Epithelial cell of esophagus (primary cell): ENCODE measurements at regions not wholly inside any gene's neighbourhood (a gene's known extent, or its start where the extent isn't known, plus 50 kb on each side); places are given as distances from the start of the nearest gene placed in this dataset.
A peak's percentile ranks its signal among the peaks of the same experiment; 100 is the strongest.

ENCODE experiments used
- DNase-seq: peaks from one replicate; pipeline ENCODE4 v3.0.0; 2010; ENCODE audit warnings: low read depth
- H3K4me3 ChIP-seq: 2 replicates; pipeline ENCODE4 v1.5.1; 2011; ENCODE audit warnings: mild to moderate bottlenecking, low read length, control low read depth
- CTCF ChIP-seq: IDR thresholded peaks from 2 replicates; pipeline ENCODE4 v1.5.1; 2011; ENCODE audit warnings: low read depth, mild to moderate bottlenecking, low read length, control low read depth, inconsistent platforms; ENCODE audit not compliant: insufficient read depth; ENCODE audit errors: missing control alignments

GRCh38 chr2:200161458-200161857 is 145.0 kb upstream of the SPATS2L start:
- H3K4me3 ChIP-seq: no peak overlapping the region
- TF ChIP-seq CTCF: no peak
- peak; percentile 51 for DNase-seq

- no peak overlapping the region for H3K4me3 ChIP-seq
- no peak for DNase-seq
- no peak for TF ChIP-seq CTCF
Observed at GRCh38 chr2:200165687-200166086, 140.8 kb upstream of the SPATS2L start.

DNA sequence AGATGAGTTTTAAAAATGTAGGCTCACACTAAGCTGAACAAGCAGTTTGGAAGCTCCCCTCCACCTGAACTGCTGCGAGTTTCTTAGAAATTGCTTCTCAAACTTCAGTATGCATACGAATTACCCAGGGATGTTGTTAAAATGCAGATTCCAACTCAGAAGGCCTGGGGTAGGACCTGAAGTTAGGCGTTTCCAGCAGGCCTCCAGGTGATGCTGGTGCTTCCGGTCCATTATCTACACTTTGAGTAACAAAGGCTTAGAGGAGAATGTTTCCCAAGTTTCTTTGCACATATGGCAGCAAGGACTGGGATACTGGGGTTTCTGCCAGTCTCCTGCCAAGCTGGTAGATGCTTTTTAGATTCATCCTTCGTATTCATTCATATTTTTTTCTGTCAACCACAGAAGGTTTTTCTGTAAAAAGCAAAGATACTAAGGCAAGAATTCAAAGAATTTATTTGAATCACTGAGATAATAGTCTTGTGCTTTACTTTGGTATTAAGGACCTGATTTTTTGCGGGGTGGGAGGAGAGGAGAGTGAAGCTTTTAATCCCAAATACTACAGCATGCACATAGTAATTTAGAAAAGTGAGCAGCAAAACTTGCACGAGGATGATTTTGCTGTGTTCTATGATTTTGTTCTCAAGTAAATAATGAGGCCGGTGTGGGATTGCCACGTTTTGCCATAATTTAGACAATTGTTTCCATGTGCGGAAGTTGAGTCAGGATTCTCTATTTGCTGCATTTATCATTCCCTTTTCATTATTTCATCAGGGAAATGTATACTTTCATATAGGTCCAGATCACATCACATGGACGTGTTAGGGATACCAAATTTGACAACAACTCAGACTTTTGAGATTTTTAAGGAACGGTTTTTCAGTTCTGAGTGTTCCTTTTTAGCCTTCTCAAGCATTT is 137.6 kb upstream of the SPATS2L start:
- TF ChIP-seq CTCF: no peak
- no peak for DNase-seq
- no peak overlapping the region for H3K4me3 ChIP-seq

- no peak for TF ChIP-seq CTCF
- no peak overlapping the region for H3K4me3 ChIP-seq
- no peak for DNase-seq
Observed at GRCh38 chr2:200170221-200170620, 136.3 kb upstream of the SPATS2L start.

DNA sequence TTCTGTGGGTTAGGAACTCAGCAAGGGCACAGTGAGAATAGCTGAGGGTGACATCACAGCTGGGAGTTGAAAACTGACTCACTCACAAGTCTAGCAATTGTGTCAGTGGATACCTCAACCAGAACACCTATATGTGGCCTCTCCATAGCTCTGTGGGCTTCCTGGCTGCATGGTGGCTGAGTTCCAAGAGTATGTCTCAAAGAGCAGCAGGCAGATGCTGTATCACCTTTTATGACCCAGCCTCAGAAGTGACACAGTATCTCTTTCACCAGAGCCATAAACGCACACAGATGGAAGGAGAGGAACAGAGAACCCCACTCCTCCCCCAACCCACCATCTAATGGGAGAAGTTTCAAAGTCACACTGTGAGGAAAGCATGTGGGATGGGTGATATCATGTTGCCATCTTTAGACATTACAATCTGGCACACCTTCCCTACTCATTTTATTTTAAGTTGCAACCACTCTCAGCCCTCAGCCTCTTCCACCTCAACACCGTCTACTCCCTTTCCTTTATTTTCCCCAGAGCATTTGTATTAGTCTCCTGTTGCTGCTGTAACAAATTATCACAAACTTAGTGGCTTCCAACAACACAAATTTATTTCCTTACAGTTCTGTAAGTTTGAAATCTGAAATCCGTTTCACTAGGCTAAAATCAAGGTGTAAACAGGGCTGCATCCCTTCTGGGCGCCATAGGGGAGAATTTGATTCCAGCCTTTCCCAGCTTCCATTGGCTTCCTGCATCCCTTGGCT is 134.6 kb upstream of the SPATS2L start:
- TF ChIP-seq CTCF: no peak
- no peak overlapping the region for H3K4me3 ChIP-seq
- DNase-seq: peak; percentile 55

DNA sequence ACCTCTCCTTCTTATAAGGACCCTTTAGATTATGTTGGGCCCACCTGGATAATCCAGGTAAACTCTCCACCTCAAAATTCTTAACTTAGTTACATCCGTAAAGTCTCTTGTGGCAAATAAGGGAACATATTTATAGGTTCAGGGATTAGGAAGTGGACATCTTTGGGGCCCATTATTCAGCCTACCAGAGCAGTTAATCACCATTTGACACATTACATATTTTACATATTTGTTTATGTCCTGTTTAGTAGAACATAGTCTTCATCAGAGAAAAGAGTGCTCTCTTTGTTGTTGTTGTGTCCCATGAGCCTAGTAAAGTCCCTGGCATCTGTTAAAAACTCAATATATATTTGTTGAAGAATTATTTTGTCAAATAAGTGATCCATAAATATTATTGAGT is 134.0 kb upstream of the SPATS2L start:
- no peak overlapping the region for H3K4me3 ChIP-seq
- no peak for DNase-seq
- TF ChIP-seq CTCF: no peak
